Frontal cortex (tissue), 3 donors: ENCODE measurements at regions not wholly inside any gene's neighbourhood (a gene's known extent, or its start where the extent isn't known, plus 50 kb on each side); places are given as distances from the start of the nearest gene placed in this dataset.

ENCODE experiments used
- DNase-seq, 2 donors: peaks; one replicate each; pipeline ENCODE4 v3.0.0; 2012; ENCODE audit warnings: low spot score in 2 of 2
- FAIRE-seq: peaks from 2 replicates; lab custom pipeline; 2012; peaks lifted over from hg19 to GRCh38; lab: Jason Lieb, UNC
- donor health status: control.
- donor health status: control.
- donor health status: control.

DNA sequence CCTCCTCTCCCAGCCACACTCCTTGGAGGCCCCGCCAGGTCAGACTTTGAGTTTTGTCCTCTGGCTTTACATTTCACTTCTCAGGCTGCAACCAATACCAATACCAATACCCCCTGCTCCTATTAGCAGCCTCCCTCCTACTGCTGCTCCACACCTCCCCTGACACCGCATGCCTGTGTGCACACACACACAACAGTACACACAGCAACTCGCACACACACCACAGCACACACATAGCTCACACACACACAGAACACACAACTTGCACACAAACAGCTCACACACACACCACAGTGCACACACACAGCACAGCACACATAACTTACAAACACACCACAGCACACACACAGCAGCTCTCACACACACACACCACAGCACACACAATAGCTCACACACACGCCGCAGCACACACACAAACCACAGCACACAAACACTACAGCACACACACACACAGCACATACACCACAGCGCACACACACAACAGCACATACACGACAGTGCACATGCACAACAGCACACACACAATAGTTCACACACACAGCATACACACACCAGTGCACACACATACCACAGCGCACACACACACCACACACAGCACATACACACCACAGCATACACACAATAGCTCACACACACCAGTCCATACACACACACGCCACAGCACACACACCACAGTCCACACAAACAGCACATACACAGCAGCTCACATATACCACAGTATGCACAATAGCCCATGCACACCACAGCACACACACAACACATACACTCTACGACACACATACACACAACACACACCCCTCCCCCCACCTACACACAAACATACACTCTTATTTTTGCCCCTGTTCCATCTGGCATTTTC, 204.7 kb downstream of the UACA start:
- DNase-seq (no peak), FAIRE-seq (no peak)

DNA sequence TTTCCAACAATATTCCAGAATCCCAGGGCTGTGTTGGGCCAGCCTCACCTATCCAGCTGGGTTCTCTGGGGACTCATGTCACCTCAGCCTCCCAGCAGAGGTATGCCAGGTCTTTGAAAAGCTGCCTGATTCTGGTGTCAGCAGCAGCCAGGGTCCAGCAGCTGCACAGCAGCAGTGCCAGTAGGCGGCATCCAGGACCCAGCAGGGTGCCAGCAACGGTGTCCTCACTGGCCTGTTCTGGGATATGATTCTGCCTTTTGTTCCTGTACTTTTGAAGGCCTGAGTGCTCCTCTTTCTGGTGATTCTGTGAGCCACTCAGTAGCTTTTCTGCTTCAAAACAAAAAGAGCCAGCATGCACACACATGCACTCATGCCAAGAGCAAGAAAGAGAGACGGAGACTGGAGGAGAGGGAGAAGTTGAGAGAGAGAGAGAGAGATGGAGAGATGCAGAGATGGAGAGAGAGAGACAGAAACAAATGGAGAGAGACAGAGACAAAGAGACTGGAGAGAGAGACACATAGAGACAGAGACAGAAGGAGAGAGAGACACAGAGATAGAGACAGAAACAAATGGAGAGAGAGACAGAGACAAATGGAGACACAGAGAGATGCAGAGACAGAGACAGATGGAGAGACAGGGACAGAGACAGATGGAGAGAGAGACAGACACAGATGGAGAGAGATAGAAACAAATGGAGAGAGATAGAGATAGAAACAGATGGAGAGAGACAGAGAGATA, 205.7 kb downstream of the UACA start:
- FAIRE-seq (no peak), DNase-seq (no peak)

DNA sequence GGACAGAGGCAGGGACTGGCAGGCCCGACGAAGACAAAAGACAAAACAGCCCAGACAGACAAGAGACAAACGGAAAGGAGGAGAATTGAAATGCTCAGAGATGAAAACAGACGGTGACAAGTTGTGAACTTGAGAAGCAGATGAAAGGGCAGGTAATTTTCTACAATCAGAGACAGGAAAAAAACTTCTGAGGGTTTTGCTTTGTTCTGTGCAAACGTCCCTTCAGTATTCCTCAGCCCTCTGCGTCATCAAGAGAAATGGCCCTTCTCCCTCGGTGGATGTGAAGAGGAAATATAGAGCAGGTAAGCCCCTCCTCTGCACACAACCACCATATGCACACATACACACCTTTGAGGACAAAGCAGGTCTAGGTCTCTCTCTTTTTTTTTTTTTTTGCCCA, 206.6 kb downstream of the UACA start:
- no peak for FAIRE-seq
- no peak for DNase-seq

DNA sequence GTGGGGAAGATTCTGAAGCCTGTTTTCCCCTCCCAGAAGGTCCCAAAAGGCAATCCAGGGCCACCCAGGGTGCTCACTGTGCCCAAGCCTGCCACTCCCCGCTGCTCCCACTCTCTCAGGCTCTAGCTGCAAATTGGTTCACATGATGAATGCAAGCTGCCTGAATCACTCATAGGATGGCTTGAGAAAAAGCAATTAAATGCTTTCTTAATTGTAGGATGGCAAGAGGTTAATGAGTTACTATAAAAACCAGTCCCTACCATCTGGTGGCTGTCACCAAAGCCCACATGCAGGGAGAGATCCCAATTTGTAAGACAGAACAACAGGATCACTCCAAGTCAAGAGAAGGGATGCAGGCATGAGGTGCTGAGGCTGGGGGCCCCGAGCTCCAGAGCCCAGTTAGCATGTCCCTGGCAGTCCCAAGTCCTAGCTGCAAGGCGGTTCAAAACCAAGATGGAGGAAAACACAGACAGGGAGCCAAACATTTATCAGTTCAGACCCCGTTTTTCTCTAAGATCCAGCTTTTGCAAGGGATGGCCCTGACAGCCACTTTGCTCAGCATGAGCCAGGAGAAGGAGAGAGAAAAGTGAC, 207.1 kb downstream of the UACA start:
- DNase-seq = no peak
- no peak for FAIRE-seq

DNA sequence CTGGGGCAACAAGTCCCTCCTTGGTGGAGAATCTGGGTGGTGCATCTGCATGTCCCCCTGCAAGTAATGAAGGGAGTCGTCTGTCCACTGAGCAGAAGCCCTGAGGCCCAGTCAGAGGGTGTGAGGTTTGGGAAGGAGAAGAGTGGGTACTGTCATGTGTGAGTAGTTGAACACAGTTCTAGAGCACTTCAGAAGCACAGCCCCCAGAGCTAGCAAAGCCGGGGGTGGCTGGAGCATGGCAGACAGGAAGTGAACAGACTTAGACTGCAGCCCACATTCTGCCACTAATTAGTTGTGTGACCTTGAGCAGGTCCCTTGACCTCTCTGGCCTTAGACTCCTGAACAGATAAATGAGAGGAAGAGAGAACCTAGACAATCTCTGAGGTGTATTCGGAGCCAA, 207.6 kb downstream of the UACA start:
- DNase-seq (no peak), FAIRE-seq (no peak)

DNA sequence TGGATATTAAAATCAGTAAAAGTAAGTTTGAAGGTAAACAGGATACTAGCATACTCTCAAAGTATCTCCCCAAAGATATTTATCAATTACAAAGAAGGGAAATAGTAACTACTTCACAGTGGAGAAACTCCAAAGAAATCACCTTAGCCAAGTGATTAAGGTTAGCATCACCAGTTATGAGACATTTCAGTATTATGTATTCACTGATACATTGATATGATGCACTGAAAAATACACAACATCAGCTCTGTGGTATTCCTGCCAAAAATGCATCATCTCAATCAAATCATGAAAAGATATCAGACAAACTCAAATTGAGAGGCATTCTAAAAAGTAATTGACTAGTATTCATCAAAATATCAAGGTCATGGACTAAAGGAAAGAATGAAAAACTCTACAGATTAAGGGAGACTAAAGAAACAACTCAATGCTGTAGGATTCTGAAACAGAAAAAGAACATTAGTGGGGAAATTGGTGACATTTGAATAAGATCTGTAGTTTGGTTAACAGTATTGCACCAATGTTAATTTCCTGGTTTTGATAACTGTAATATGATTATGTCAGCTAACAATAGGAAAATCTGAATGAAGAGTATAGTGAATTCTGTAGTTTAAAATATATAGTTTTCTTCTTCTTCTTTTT, 215.4 kb downstream of the UACA start:
- DNase-seq (no peak), FAIRE-seq (no peak)

DNA sequence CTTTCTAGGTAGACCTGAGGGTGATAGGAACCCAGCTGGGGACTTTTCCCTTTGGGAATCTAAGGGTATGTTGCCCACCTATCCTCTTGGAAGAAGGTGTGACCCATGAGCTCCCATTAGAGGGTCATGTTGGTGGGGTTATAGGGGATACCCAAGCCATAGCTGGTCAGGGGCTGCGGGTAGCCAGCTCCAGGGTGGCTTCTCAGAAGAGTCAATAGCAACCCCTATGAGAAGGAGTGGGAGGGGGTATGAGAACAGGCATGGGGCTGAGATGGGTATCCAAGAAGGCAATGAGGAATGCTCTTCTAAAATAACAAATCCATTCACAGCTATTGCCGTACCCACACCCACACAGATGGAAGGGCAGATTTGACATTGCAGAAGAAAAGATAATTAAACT, 217.8 kb downstream of the UACA start:
- no peak for DNase-seq
- FAIRE-seq = no peak

DNA sequence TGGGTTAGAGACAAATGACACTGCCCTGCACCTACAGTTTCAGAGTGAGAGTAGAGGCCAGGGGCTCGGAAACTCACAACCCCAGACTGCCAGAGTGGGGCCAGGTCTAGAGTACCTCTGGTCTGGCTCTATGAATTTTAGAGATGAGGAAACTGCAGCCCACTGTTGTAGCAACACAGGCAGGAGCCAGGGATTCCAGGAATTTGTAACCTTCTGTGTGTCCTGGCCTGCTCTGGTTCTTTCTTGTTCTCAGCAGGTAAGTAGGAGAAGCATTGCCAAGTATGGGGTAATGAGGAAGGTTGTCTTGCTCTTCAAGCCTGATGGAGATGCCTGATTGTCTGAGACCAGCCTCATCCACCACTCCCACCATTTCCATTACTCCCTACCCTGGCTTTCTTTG, 221.8 kb downstream of the UACA start:
- FAIRE-seq (no peak), DNase-seq (no peak)

DNA sequence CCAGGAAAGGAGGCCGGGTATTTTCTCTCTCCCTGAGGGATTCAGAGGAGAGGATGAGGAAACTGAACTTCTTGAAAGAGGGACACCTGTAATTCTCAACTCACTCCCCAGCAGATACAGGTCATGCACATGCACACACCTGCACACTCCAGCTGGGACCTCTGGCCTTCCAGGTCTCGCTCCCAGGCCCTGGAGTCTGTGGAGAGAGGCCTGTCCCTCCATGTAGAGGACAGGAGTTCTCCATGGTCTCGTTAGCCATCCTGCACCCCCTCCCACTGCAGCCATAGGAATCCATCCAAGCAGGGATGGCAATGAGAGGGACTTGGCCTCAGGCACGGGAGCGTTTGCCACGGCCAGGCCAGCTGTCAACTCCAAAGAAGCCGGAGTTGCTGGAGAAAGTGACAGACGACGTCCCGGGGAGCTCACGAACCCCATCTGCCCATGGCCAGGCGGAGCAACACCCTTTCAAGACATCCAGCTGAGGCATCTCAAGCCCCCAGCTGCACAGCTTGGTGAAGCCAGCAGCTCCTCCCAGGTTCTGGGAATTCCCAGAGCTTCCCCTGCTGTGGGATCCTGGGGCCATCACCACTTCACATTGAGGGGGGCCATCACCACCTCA, 223.3 kb downstream of the UACA start:
- FAIRE-seq (no peak), DNase-seq (no peak)

DNA sequence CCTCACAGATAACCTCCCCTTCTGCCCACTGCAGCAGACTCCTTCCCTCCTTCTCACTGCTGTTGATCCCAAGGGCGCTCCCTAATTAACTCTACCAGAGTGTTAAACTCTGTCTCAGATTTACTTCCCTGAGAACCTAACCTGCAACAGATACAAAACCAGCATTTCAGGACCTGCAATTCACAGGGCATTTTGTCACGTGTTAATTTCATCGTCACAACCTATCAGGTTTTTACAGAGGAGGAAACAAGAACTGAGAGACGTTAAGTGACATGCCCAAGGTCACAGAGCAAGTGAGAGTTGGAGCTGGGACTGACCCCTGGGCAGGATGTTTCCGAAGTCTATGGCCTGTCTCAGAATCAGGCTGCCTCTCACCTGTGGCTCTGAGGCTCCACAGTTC, 223.9 kb downstream of the UACA start:
- no peak for FAIRE-seq
- no peak for DNase-seq

DNA sequence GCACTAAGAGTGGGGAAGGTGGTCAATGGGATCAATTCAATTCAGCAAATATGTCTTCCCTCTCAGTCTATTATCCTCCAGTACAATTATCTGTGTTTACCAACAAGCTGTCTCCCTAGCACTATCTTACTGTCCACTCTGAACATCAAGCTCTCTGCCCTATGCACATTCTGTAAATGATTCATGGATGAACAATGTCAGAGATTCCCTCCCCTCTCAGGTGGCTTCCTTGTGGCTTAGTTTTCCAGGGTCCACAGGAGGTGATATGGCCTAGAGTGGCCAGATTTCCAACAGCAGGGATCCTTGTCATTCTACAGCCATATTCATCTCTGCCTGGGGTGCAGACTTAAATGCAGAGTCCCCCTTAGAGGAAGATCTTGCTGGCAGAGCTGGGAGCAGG, 225.1 kb downstream of the UACA start:
- DNase-seq (no peak), FAIRE-seq (no peak)

DNA sequence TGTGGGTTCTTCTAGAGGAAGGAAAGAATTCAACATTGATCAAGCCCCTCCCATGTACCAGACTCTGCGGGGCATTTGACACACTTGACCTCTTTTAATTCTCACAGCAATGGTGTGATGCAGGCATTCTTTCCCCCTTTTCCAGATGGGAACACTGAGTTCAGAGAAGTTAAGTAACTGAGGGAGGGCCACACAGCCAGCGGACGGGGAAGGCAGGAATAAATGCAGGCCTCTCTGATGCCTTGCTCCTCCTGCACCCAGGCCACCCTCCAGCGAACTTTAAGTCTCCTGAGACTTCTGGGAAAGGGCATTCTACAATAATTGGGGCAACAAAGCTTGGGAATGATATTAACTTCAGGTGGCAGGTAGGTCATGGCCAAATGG, 227.4 kb downstream of the UACA start:
- DNase-seq (no peak), FAIRE-seq (no peak)

DNA sequence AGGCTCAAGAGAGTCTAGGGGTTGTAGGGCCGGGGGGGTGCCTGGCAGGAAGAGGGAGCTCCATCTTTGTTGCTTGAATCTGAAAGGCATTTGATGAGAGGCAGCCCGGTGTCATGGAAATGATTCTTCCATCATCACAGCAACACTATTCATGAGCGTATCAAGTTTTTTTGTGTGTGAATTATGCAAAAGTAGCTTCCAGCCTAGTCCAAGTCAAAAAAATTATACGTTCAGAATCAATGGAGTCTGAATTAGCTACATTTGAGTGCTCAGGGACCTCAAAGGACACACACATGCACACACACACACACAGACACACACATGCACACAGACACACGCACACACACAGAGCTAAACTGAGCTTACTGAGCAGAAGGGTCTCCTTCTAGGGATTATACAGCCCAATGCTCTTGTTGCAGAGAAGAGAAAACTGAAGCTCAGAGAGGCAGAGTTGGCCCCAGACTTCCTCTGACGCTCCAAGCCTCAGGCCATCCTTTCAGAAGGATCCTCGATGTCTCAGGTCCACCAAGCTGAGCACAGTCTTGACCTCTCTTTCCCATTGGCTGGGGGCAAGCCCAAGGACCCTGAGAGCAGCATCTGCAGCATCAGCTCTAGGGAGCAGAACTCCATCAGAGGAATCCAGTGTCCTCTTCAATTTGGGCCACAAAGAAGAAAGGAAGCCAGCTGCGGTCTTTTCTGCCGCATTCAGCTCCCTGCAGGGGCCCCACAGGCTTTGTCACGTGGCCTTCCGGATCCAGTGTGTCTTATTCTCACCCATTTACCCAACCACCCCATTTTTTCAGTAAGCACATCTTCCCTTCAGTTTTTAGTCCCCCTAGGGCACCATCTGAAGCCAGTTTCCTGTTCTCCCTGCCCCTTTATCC, 228.0 kb downstream of the UACA start:
- FAIRE-seq = no peak
- DNase-seq = no peak

DNA sequence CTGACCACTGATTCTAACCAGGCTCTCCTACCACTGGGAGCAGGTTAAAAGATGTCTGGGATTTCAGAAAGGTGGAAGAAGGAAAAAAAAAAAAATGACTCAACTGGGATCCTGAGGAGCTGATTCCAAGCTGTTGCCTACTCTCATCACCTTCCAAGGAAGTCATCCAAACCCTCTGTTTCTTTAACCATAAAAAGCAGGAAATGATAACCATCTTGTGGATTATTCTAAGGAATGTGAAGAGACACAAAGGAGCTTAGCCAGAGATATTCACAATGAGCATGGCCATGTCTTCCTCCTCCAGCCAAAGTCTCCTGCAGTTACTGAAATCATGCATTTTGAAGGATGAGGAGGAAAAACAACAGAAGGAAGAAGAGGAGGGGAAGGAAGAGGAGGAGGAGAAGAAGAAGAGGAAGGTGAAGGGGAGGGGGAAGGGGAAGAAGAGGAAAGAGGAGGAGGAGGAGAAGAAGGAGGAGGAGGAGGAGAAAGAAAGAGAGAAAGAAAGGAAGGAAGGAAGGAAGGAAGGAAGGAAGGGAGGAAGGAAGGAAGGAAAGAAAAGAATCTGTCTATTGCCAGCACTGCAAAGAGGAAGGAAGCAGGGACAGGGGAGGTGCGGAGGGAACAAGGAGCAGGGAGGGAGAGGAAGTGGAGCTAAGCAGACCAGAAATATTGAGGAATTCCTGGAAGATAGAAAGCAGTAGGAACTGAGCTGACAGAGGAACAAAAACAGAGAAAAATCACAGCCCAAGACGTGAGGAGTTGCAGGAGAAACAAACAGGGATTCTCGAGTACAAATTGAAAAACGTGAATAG, 229.2 kb downstream of the UACA start:
- FAIRE-seq (no peak), DNase-seq (no peak)

DNA sequence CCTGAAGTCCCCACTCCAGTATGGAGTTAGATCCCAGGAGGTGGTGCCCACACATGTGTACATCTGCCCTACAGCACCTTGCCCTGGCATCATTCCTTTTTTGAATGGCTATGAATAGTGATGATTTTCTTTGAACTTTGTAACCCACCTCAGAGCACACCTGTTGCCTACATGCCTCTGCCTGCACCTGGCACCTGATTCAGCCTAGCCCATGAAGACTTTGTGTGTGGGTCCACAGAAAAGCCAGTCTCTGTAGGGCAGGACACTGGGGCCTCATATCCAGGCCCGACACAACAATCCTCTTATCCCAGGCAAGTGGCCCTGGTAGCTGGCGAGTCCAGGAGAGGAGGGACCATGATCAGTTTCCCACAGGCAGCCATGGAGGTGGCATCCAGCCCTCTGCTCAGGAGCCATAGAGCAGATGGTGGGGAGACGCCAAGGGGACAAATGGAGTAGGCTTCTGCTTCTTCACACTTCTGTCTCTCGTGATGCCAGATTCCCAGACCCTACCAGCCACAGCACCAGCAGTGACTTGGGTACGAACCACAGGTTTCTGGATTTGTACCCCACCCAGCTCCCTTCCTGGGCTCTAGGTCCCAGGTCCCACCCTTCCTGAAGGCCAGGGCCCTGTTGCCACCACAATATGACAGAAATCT, 230.7 kb downstream of the UACA start:
- no peak for DNase-seq
- FAIRE-seq = no peak

DNA sequence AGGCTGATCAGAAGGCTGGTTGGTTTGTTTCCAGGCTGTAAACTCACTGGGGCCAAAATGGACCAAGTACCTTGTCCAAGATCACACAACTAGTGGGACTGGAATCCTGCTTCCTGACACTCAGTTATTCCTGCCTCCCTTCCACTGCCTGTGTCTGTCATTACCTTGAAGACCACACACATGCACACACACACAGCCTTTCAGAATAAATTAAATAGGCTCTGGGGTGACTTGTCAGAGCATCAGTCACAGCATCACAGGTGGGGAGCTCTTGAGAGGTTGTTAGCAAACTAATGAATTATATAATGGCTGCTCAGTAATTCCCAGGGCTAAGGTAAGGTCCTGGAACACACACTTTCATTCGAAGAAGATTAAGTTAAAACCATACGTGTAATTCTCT, 231.8 kb downstream of the UACA start:
- no peak for FAIRE-seq
- no peak for DNase-seq

DNA sequence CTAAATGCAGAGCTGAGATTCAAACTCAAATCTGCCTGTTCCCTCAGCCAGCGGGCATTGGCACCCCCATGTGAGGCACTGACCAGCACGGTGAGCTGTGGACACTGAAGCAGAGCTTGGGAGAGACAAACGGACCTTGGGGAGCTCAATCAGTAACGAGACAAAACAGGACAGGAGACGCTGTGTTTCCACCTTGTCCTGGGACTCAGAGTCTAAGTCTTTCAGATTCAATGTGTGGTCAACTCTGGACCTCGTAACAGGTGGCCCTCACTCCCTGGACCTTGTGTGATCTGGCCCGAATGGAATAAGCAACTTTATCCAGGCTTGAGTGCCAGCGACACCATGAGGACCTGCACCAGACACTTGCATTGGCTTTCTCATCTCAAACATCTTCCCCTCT, 232.5 kb downstream of the UACA start:
- DNase-seq (no peak), FAIRE-seq (no peak)

DNA sequence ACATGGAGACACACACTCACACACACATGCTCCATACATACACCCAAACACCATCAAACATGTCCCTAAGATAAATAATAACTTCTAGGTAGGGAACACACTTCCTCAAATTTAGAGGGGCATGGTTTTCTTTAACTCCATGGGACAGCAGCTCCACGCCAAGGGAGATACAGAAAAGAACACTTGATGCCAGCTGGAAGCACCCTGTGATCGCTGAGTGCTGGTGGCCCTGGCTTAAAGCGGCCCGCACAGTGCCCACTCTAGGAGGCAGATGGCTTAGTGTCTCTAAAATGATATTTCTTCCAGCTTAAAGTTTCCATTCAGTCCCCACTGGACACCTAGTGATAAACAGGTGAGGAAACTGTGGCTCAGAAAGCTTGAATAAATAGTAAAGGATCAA, 232.9 kb downstream of the UACA start:
- no peak for DNase-seq
- FAIRE-seq = no peak
